22Rv1 (cell line): ENCODE measurements at regions not wholly inside any gene's neighbourhood (a gene's known extent, or its start where the extent isn't known, plus 50 kb on each side); places are given as distances from the start of the nearest gene placed in this dataset.

ENCODE experiments used
- H3K27ac ChIP-seq: fragments of 450-650 bp; 2 replicates; pipeline ENCODE4 v1.5.1; 2017
- ZFX ChIP-seq: fragments of 450-650 bp; IDR thresholded peaks from 2 replicates; pipeline ENCODE4 v1.6.1; 2017; ENCODE audit warnings: antibody characterized with exemption, borderline replicate concordance
- TF ChIP-seq, protein P1 (sequence below): fragments of 450-650 bp; IDR thresholded peaks from 2 replicates; pipeline ENCODE4 v1.5.1; 2017; ENCODE audit warnings: mild to moderate bottlenecking

DNA sequence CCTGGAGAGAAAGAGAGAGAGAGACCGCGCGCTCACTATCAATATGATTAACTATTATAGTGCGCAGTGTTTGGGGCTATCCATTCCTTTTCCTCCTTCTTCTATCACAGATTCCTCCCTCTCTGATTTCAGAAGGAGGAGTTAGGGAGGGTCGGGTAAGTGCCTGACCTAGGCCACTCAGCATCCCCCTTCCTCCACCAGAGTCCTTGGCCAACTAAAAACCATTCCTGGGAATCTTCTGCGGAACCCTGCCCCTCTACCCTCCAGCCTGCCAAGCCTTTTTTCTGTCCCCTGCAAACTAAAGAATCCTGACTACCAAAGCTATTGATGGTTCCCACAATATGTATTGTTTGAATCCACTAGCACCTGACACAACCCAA is 256.2 kb upstream of the NFE2L3 start:
- no peak overlapping the region for H3K27ac ChIP-seq
- TF ChIP-seq, protein P1, sequence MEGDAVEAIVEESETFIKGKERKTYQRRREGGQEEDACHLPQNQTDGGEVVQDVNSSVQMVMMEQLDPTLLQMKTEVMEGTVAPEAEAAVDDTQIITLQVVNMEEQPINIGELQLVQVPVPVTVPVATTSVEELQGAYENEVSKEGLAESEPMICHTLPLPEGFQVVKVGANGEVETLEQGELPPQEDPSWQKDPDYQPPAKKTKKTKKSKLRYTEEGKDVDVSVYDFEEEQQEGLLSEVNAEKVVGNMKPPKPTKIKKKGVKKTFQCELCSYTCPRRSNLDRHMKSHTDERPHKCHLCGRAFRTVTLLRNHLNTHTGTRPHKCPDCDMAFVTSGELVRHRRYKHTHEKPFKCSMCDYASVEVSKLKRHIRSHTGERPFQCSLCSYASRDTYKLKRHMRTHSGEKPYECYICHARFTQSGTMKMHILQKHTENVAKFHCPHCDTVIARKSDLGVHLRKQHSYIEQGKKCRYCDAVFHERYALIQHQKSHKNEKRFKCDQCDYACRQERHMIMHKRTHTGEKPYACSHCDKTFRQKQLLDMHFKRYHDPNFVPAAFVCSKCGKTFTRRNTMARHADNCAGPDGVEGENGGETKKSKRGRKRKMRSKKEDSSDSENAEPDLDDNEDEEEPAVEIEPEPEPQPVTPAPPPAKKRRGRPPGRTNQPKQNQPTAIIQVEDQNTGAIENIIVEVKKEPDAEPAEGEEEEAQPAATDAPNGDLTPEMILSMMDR = no peak
- no peak for TF ChIP-seq ZFX

DNA sequence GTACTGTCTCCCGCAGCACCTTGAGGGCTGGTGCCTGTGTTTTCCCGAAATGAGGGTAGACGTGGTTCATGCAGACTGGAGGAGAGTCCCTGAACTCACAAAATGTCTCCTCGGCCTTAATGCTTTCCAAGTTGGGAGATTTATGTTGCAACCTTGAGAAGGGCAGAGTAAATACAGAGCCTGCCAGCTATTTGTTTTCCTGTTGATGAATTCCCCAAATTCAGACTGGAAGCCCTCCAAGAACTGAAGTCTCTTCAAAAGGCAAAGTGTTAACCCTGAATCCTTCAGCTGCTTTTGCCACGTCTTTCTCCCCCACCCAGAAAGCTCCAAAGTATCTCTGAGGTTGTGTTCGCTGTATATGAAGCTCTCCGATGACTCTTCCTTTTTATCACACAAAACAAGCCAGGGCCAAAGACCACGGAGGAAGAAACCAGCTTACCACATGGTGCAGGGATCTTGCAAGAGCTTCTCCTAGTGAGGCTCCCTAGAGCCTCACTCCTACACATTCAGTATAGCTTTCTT is 254.7 kb upstream of the NFE2L3 start:
- H3K27ac ChIP-seq = no peak overlapping the region
- TF ChIP-seq, protein P1 = no peak
- TF ChIP-seq ZFX = no peak

GRCh38 chr7:25900245-25900644 is 251.8 kb upstream of the NFE2L3 start:
- TF ChIP-seq, protein P1 = no peak
- TF ChIP-seq ZFX = no peak
- no peak overlapping the region for H3K27ac ChIP-seq

- TF ChIP-seq, protein P1 = no peak
- no peak for TF ChIP-seq ZFX
Measured at GRCh38 chr7:25900877-25901276, 251.1 kb upstream of the NFE2L3 start.

DNA sequence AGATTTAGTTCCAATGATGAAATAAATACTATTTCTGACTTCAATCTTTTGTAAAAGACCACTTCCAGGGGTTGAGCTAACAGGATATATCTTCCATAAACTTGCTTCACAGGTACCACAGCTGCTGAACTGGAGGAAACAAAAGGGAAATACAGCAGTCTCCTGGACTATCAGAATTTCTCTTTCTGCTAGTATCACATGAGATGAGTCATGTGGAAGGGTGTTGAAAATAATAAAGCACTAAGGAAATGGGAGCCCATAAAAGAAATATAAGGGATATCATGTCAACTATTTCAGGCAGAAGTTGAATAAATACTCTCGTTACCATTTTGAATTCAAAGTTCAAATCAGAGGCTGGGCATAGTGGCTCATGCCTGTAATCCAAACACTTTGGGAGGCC is 250.3 kb upstream of the NFE2L3 start:
- H3K27ac ChIP-seq = no peak overlapping the region
- TF ChIP-seq ZFX = no peak
- TF ChIP-seq, protein P1 = no peak

More at GRCh38 chr7:25900877-25901276, 251.1 kb upstream of the NFE2L3 start:
- no peak overlapping the region for H3K27ac ChIP-seq

- TF ChIP-seq, protein P1 = no peak
- TF ChIP-seq ZFX = no peak
- H3K27ac ChIP-seq = no peak overlapping the region
Measured at GRCh38 chr7:25906003-25906402, 246.0 kb upstream of the NFE2L3 start.

GRCh38 chr7:25906760-25907159 is 245.2 kb upstream of the NFE2L3 start:
- no peak for TF ChIP-seq ZFX
- TF ChIP-seq, protein P1 = no peak
- no peak overlapping the region for H3K27ac ChIP-seq
